Astrocyte (in vitro differentiated cells and primary cell): ENCODE measurements at regions not wholly inside any gene's neighbourhood (a gene's known extent, or its start where the extent isn't known, plus 50 kb on each side); places are given as distances from the start of the nearest gene placed in this dataset.

ENCODE experiments used
- DNase-seq: peaks from one replicate; pipeline ENCODE4 v3.0.0-alpha.2; 2010; ENCODE audit warnings: low read depth
- FAIRE-seq: peaks from 2 replicates; lab custom pipeline; 2011; peaks lifted over from hg19 to GRCh38; lab: Jason Lieb, UNC
- H2AFZ ChIP-seq: 2 replicates; pipeline ENCODE4 v1.6.0; 2012; ENCODE audit warnings: low read depth, low read length, inconsistent platforms
- H3K27ac ChIP-seq: 2 replicates; pipeline ENCODE4 v1.5.1; 2011; ENCODE audit warnings: low read depth, low read length, inconsistent platforms
- H3K27me3 ChIP-seq: 2 replicates; pipeline ENCODE4 v1.6.0; 2011; ENCODE audit warnings: low read length, inconsistent platforms; ENCODE audit not compliant: insufficient read depth
- H3K36me3 ChIP-seq: 2 replicates; pipeline ENCODE4 v1.5.1; 2011; ENCODE audit warnings: low read length, inconsistent platforms; ENCODE audit not compliant: insufficient read depth
- H3K4me1 ChIP-seq: 2 replicates; pipeline ENCODE4 v1.5.1; 2011; ENCODE audit warnings: low read length, inconsistent platforms; ENCODE audit not compliant: insufficient read depth
- H3K4me2 ChIP-seq: 2 replicates; pipeline ENCODE4 v1.6.0; 2012; ENCODE audit warnings: low read length, inconsistent platforms
- H3K4me3 ChIP-seq: 2 replicates; pipeline ENCODE4 v1.5.1; 2011; ENCODE audit warnings: low read depth, mild to moderate bottlenecking, low read length, inconsistent platforms; ENCODE audit not compliant: insufficient read depth
- H3K79me2 ChIP-seq: 2 replicates; pipeline ENCODE4 v1.6.0; 2012; ENCODE audit warnings: mild to moderate bottlenecking, low read length, inconsistent platforms; ENCODE audit not compliant: insufficient read depth
- H3K9ac ChIP-seq: 2 replicates; pipeline ENCODE4 v1.6.0; 2012; ENCODE audit warnings: mild to moderate bottlenecking, low read length, inconsistent platforms
- H3K9me3 ChIP-seq: 2 replicates; pipeline ENCODE4 v1.5.1; 2012; ENCODE audit warnings: low read depth, mild to moderate bottlenecking, low read length, inconsistent platforms; ENCODE audit not compliant: insufficient read depth
- H4K20me1 ChIP-seq: 2 replicates; pipeline ENCODE4 v1.6.0; 2012; ENCODE audit warnings: low read length, inconsistent platforms; ENCODE audit not compliant: insufficient read depth
- H3K27ac Mint-ChIP-seq: one replicate; pipeline ENCODE4 v1.8.0; 2021; ENCODE audit warnings: mild to moderate bottlenecking, mixed read lengths; ENCODE audit not compliant: unreplicated experiment
- H3K27me3 Mint-ChIP-seq: one replicate; pipeline ENCODE4 v1.8.0; 2021; ENCODE audit warnings: low read depth, mixed read lengths; ENCODE audit not compliant: unreplicated experiment
- H3K36me3 Mint-ChIP-seq: one replicate; pipeline ENCODE4 v1.8.0; 2021; ENCODE audit warnings: low read depth, mixed read lengths; ENCODE audit not compliant: unreplicated experiment
- H3K4me1 Mint-ChIP-seq: one replicate; pipeline ENCODE4 v1.8.0; 2021; ENCODE audit warnings: low read depth, mixed read lengths; ENCODE audit not compliant: unreplicated experiment
- H3K4me3 Mint-ChIP-seq: one replicate; pipeline ENCODE4 v1.8.0; 2021; ENCODE audit warnings: mild to moderate bottlenecking, moderate library complexity, mixed read lengths; ENCODE audit not compliant: unreplicated experiment
- H3K9me3 Mint-ChIP-seq: one replicate; pipeline ENCODE4 v1.8.0; 2021; ENCODE audit warnings: mild to moderate bottlenecking, mixed read lengths; ENCODE audit not compliant: unreplicated experiment
- CTCF ChIP-seq: IDR thresholded peaks from 2 replicates; pipeline ENCODE4 v1.5.1; 2011; ENCODE audit warnings: low read depth, mild to moderate bottlenecking, inconsistent platforms, low read length, moderate library complexity; ENCODE audit not compliant: insufficient read depth
- EZH2 ChIP-seq: IDR thresholded peaks from 2 replicates; pipeline ENCODE4 v1.6.1; 2012; ENCODE audit warnings: mild to moderate bottlenecking, low read length, inconsistent platforms; ENCODE audit not compliant: insufficient read depth

GRCh38 chr18:4823091-4823490, 368.0 kb upstream of the DLGAP1 start:
- FAIRE-seq (no peak), DNase-seq (no peak)
- no peak for TF ChIP-seq CTCF
- no peak for TF ChIP-seq EZH2
- no peaks in the 10 kb centered on the region for H3K4me1 ChIP-seq
- no peaks in the 10 kb centered on the region for H3K36me3 ChIP-seq
- H3K9me3 ChIP-seq = no peaks in the 10 kb centered on the region
- H3K79me2 ChIP-seq = no peaks in the 10 kb centered on the region
- no peak overlapping the region for H2AFZ ChIP-seq
- H3K27ac ChIP-seq = no peak overlapping the region
- no peaks in the 10 kb centered on the region for H4K20me1 ChIP-seq
- Mint-ChIP-seq H3K4me3 (no peak overlapping the region), H3K4me1 (no peaks in the 10 kb centered on the region), H3K27ac (no peak overlapping the region), H3K36me3 (no peaks in the 10 kb centered on the region), H3K9me3 (peaks cover 2% of the 10 kb centered on the region), H3K27me3 (no peaks in the 10 kb centered on the region)
- no peak overlapping the region for H3K9ac ChIP-seq
- H3K4me2 ChIP-seq = no peak overlapping the region
- H3K4me3 ChIP-seq = no peak overlapping the region
- H3K27me3 ChIP-seq = no peaks in the 10 kb centered on the region

GRCh38 chr18:4821801-4822200, 366.7 kb upstream of the DLGAP1 start:
- Mint-ChIP-seq H3K27ac (no peak overlapping the region), H3K27me3 (no peaks in the 10 kb centered on the region), H3K36me3 (no peaks in the 10 kb centered on the region), H3K4me3 (no peak overlapping the region), H3K9me3 (peaks cover 2% of the 10 kb centered on the region), H3K4me1 (no peaks in the 10 kb centered on the region)
- Histone ChIP-seq H3K36me3 (no peaks in the 10 kb centered on the region), H3K79me2 (no peaks in the 10 kb centered on the region), H2AFZ (no peak overlapping the region), H4K20me1 (no peaks in the 10 kb centered on the region), H3K27ac (no peak overlapping the region), H3K4me3 (no peak overlapping the region), H3K9me3 (no peaks in the 10 kb centered on the region), H3K4me2 (no peak overlapping the region), H3K4me1 (no peaks in the 10 kb centered on the region), H3K27me3 (no peaks in the 10 kb centered on the region), H3K9ac (no peak overlapping the region)
- TF ChIP-seq CTCF (no peak), EZH2 (no peak)
- FAIRE-seq (no peak), DNase-seq (no peak)

GRCh38 chr18:4817665-4818064, 362.6 kb upstream of the DLGAP1 start:
- no peaks in the 10 kb centered on the region for H3K27me3 ChIP-seq
- H3K4me1 ChIP-seq = no peaks in the 10 kb centered on the region
- H3K79me2 ChIP-seq = no peaks in the 10 kb centered on the region
- no peak overlapping the region for H3K4me3 Mint-ChIP-seq
- no peak for FAIRE-seq
- no peaks in the 10 kb centered on the region for H3K36me3 Mint-ChIP-seq
- TF ChIP-seq CTCF = no peak
- no peak for TF ChIP-seq EZH2
- no peaks in the 10 kb centered on the region for H3K9me3 ChIP-seq
- no peaks in the 10 kb centered on the region for H3K27me3 Mint-ChIP-seq
- no peaks in the 10 kb centered on the region for H3K36me3 ChIP-seq
- H2AFZ ChIP-seq = no peak overlapping the region
- no peak overlapping the region for H3K4me3 ChIP-seq
- H3K9ac ChIP-seq = no peak overlapping the region
- no peaks in the 10 kb centered on the region for H3K4me1 Mint-ChIP-seq
- H3K27ac ChIP-seq = no peak overlapping the region
- peaks cover 2% of the 10 kb centered on the region for H3K9me3 Mint-ChIP-seq
- no peak for DNase-seq
- no peaks in the 10 kb centered on the region for H4K20me1 ChIP-seq
- H3K27ac Mint-ChIP-seq = no peak overlapping the region
- no peak overlapping the region for H3K4me2 ChIP-seq
